GM21381 (cell line): ENCODE measurements at regions not wholly inside any gene's neighbourhood (a gene's known extent, or its start where the extent isn't known, plus 50 kb on each side); places are given as distances from the start of the nearest gene placed in this dataset.
"Not testable (repeated sequence)": the region's sequence is repeated elsewhere in the genome, so short reads cannot be mapped to it uniquely, and the experiment has no call there.

Experiments used
- ATAC-seq: cut with Tn5 transposase; IDR thresholded peaks from one replicate; pipeline ENCODE4 v1.9.1; 2021; ENCODE audit warnings: mild to moderate bottlenecking, moderate library complexity; ENCODE audit not compliant: unreplicated experiment

GRCh38 chr7:68550635-68551034 is 1047.6 kb upstream of the AUTS2 start:
- no peak for ATAC-seq

- ATAC-seq = no peak
Measured at GRCh38 chr7:68556537-68556936, 1041.7 kb upstream of the AUTS2 start.

- ATAC-seq = no peak
Measured at GRCh38 chr7:68559518-68559917, 1038.8 kb upstream of the AUTS2 start.

- ATAC-seq = no peak
Measured at GRCh38 chr7:68562323-68562899, 1035.9 kb upstream of the AUTS2 start.

GRCh38 chr7:68564306-68565135 is 1033.8 kb upstream of the AUTS2 start:
- no peak for ATAC-seq

- ATAC-seq = no peak
Measured at GRCh38 chr7:68571286-68571685, 1027.0 kb upstream of the AUTS2 start.

GRCh38 chr7:68573271-68574005 is 1024.8 kb upstream of the AUTS2 start:
- no peak for ATAC-seq

- ATAC-seq = no peak
Measured at GRCh38 chr7:68576366-68576765, 1021.9 kb upstream of the AUTS2 start.

- ATAC-seq = no peak
Measured at GRCh38 chr7:68581417-68581816, 1016.9 kb upstream of the AUTS2 start.

- ATAC-seq = no peak
Measured at GRCh38 chr7:68587599-68587998, 1010.7 kb upstream of the AUTS2 start.

- no peak for ATAC-seq
Measured at GRCh38 chr7:68601826-68602225, 996.4 kb upstream of the AUTS2 start.

GRCh38 chr7:68604541-68604940 is 993.7 kb upstream of the AUTS2 start:
- no peak for ATAC-seq

- ATAC-seq = no peak
Measured at GRCh38 chr7:68610701-68611100, 987.6 kb upstream of the AUTS2 start.

- no peak for ATAC-seq
Measured at GRCh38 chr7:68613405-68613804, 984.9 kb upstream of the AUTS2 start.

GRCh38 chr7:68613897-68614296 is 984.4 kb upstream of the AUTS2 start:
- ATAC-seq = no peak

- no peak for ATAC-seq
Measured at GRCh38 chr7:68619526-68619925, 978.7 kb upstream of the AUTS2 start.

GRCh38 chr7:68622500-68622899 is 975.8 kb upstream of the AUTS2 start:
- no peak for ATAC-seq

- no peak for ATAC-seq
Measured at GRCh38 chr7:68623030-68623429, 975.2 kb upstream of the AUTS2 start.

GRCh38 chr7:68627247-68627864 is 970.9 kb upstream of the AUTS2 start:
- ATAC-seq = no peak

- not testable (repeated sequence) for ATAC-seq
Measured at GRCh38 chr7:68630914-68631313, 967.4 kb upstream of the AUTS2 start.

- no peak for ATAC-seq
Measured at GRCh38 chr7:68640103-68640502, 958.2 kb upstream of the AUTS2 start.
